H1 (cell line): ENCODE measurements at regions not wholly inside any gene's neighbourhood (a gene's known extent, or its start where the extent isn't known, plus 50 kb on each side); places are given as distances from the start of the nearest gene placed in this dataset.

ENCODE experiments used
- CTCF ChIA-PET: fragments of 300-600 bp; sonication (Branson Sonifier 250); formaldehyde crosslinking; loops from one replicate; lab custom pipeline; 2021; ENCODE audit not compliant: partially characterized antibody; lab: Charles Lee
- POLR2A ChIA-PET: fragments of 300-600 bp; sonication (Branson Sonifier 250); formaldehyde crosslinking; loops from one replicate; lab custom pipeline; 2021; ENCODE audit warnings: inconsistent platforms; ENCODE audit not compliant: partially characterized antibody; lab: Charles Lee
- DNase-seq, 2 experiments: peaks; one replicate each; pipeline versions ENCODE4 v3.0.0 to v3.0.0-alpha.2; 2010 to 2022; ENCODE audit warnings: low spot score in 2 of 2, low read depth in 1 of 2, mixed read lengths in 1 of 2
- FAIRE-seq: peaks from 2 replicates; lab custom pipeline; 2011; peaks lifted over from hg19 to GRCh38; lab: Jason Lieb, UNC
- H2AFZ ChIP-seq: 2 replicates; pipeline ENCODE4 v1.8.1; 2012; ENCODE audit warnings: low read length, inconsistent platforms
- H2AK5ac ChIP-seq: 2 replicates; pipeline ENCODE4 v1.6.1; 2013; ENCODE audit warnings: low read depth, low read length
- H2BK120ac ChIP-seq: replicated peaks from 2 replicates; pipeline ENCODE3; 2013; ENCODE audit warnings: low read depth, low read length, inconsistent platforms
- H2BK12ac ChIP-seq: 2 replicates; pipeline ENCODE4 v1.6.1; 2013; ENCODE audit warnings: low read depth, low read length
- H2BK15ac ChIP-seq: 2 replicates; pipeline ENCODE4 v1.6.1; 2013; ENCODE audit warnings: low read length
- H2BK20ac ChIP-seq: 2 replicates; pipeline ENCODE4 v1.6.1; 2013; ENCODE audit warnings: low read length
- H2BK5ac ChIP-seq: 2 replicates; pipeline ENCODE4 v1.6.1; 2013; ENCODE audit warnings: low read depth, low read length
- H3K14ac ChIP-seq: 2 replicates; pipeline ENCODE4 v1.6.1; 2013; ENCODE audit warnings: inconsistent platforms; ENCODE audit not compliant: insufficient read length
- H3K18ac ChIP-seq: 2 replicates; pipeline ENCODE4 v1.6.1; 2013; ENCODE audit warnings: low read length; ENCODE audit errors: extremely low read depth
- H3K23ac ChIP-seq: 2 replicates; pipeline ENCODE4 v1.6.1; 2013; ENCODE audit warnings: inconsistent platforms; ENCODE audit not compliant: insufficient read length
- H3K23me2 ChIP-seq: 2 replicates; pipeline ENCODE4 v1.6.1; 2013; ENCODE audit warnings: low read depth, low read length
- H3K27ac ChIP-seq: 2 replicates; pipeline ENCODE4 v1.6.1; 2011; ENCODE audit warnings: low read depth, low read length, inconsistent platforms
- H3K27me3 ChIP-seq, 4 experiments: replicated peaks in 1 of 4; 1 replicate in 1 of 4; 2 replicates in 3 of 4; pipeline versions ENCODE4 v1.6.1 to v1.8.1; 2011 to 2013; ENCODE audit warnings: low read length in 3 of 4, mild to moderate bottlenecking in 3 of 4, inconsistent platforms in 2 of 4, mixed read lengths in 2 of 4, moderate library complexity in 1 of 4; ENCODE audit not compliant: control insufficient read depth in 3 of 4, insufficient read depth in 3 of 4; ENCODE audit errors: extremely low read depth in 1 of 4
- H3K36me3 ChIP-seq, 4 experiments: 2 replicates each; pipeline versions ENCODE4 v1.6.1 to v1.8.1; 2011 to 2013; ENCODE audit warnings: mild to moderate bottlenecking in 4 of 4, low read length in 3 of 4, moderate library complexity in 2 of 4, control low read depth in 1 of 4, inconsistent platforms in 1 of 4; ENCODE audit not compliant: insufficient read depth in 4 of 4, control insufficient read depth in 2 of 4
- H3K4ac ChIP-seq: replicated peaks from 2 replicates; pipeline ENCODE3; 2013; ENCODE audit warnings: low read length, low read depth, mixed read lengths, inconsistent platforms; ENCODE audit not compliant: insufficient read length
- H3K4me1 ChIP-seq, 4 experiments: replicated peaks in 1 of 4; 1 replicate in 1 of 4; 2 replicates in 3 of 4; pipeline versions ENCODE4 v1.6.1 to v1.8.1; 2011 to 2013; ENCODE audit warnings: low read length in 3 of 4, inconsistent platforms in 2 of 4, mixed read lengths in 1 of 4; ENCODE audit not compliant: insufficient read depth in 4 of 4, control insufficient read depth in 3 of 4
- H3K4me2 ChIP-seq, 2 experiments: 2 replicates each; pipeline versions ENCODE4 v1.6.1 to v1.8.1; 2011 to 2013; ENCODE audit warnings: low read depth in 2 of 2, low read length in 2 of 2, control low read depth in 1 of 2, inconsistent platforms in 1 of 2, mild to moderate bottlenecking in 1 of 2; ENCODE audit not compliant: insufficient read depth in 1 of 2
- H3K4me3 ChIP-seq, 4 experiments: fragments of 200-600, 300-600 bp in 1 of 4; sonication (generic), shearing (Covaris generic), sonication (Bioruptor Twin) in 1 of 4; 2 replicates each; pipeline versions ENCODE4 v1.5.1 to v1.8.1; 2011 to 2016; ENCODE audit warnings: low read length in 4 of 4, low read depth in 3 of 4, control low read depth in 2 of 4, inconsistent platforms in 2 of 4, mild to moderate bottlenecking in 2 of 4, mixed read lengths in 1 of 4, moderate library complexity in 1 of 4; ENCODE audit not compliant: insufficient read depth in 2 of 4; ENCODE audit errors: extremely low read depth in 1 of 4
- H3K56ac ChIP-seq: replicated peaks from 2 replicates; pipeline ENCODE3; 2013; ENCODE audit warnings: low read depth, mild to moderate bottlenecking, mixed read lengths, low read length, inconsistent platforms; ENCODE audit not compliant: insufficient read length
- H3K79me1 ChIP-seq: 2 replicates; pipeline ENCODE4 v1.6.1; 2013; ENCODE audit warnings: low read depth, low read length, control low read depth
- H3K79me2 ChIP-seq, 2 experiments: 2 replicates each; pipeline versions ENCODE4 v1.6.1 to v1.8.1; 2012 to 2013; ENCODE audit warnings: low read length in 2 of 2, mild to moderate bottlenecking in 2 of 2, inconsistent platforms in 1 of 2; ENCODE audit not compliant: insufficient read depth in 2 of 2, control insufficient read depth in 1 of 2
- H3K9ac ChIP-seq, 4 experiments: replicated peaks in 1 of 4; 1 replicate in 1 of 4; 2 replicates in 3 of 4; pipeline versions ENCODE4 v1.6.1 to v1.8.1; 2011 to 2013; ENCODE audit warnings: low read depth in 3 of 4, low read length in 3 of 4, control low read depth in 2 of 4, mild to moderate bottlenecking in 2 of 4, moderate library complexity in 2 of 4, inconsistent platforms in 1 of 4; ENCODE audit errors: extremely low read depth in 1 of 4
- H3K9me3 ChIP-seq, 2 experiments: 2 replicates each; pipeline versions ENCODE4 v1.6.1 to v1.8.1; 2012 to 2013; ENCODE audit warnings: mild to moderate bottlenecking in 2 of 2, moderate library complexity in 2 of 2, control low read depth in 1 of 2, inconsistent platforms in 1 of 2, low read depth in 1 of 2, low read length in 1 of 2, mixed read lengths in 1 of 2; ENCODE audit not compliant: insufficient read depth in 2 of 2
- H4K20me1 ChIP-seq, 2 experiments: replicated peaks in 1 of 2; 2 replicates each; pipeline versions ENCODE3 to v1.8.1; 2011 to 2013; ENCODE audit warnings: inconsistent platforms in 2 of 2, low read length in 2 of 2, mild to moderate bottlenecking in 1 of 2; ENCODE audit not compliant: insufficient read depth in 2 of 2, control insufficient read depth in 1 of 2
- H4K5ac ChIP-seq: 2 replicates; pipeline ENCODE4 v1.6.1; 2013; ENCODE audit warnings: low read length, low read depth, mixed read lengths, inconsistent platforms; ENCODE audit not compliant: insufficient read length
- H4K8ac ChIP-seq: 2 replicates; pipeline ENCODE4 v1.8.0; 2013; ENCODE audit warnings: mild to moderate bottlenecking, moderate library complexity, low read length, inconsistent platforms; ENCODE audit not compliant: insufficient read depth; ENCODE audit errors: extremely low read depth
- H4K91ac ChIP-seq: replicated peaks from 2 replicates; pipeline ENCODE3; 2013; ENCODE audit warnings: low read length, mixed read lengths, inconsistent platforms; ENCODE audit not compliant: insufficient read length
- ATF2 ChIP-seq: IDR thresholded peaks from 2 replicates; pipeline ENCODE4 v1.6.1; 2012; ENCODE audit warnings: low read length, inconsistent platforms
- CBX5 ChIP-seq: fragments of 300-800, 300-1000 bp; sonication (generic); IDR thresholded peaks from 2 replicates; pipeline ENCODE4 v1.7.1; 2016; ENCODE audit warnings: antibody characterized with exemption, low read length, low read depth
- E2F6 ChIP-seq: IDR thresholded peaks from 2 replicates; pipeline ENCODE4 v1.6.1; 2012; ENCODE audit warnings: inconsistent platforms
- FOSL1 ChIP-seq: IDR thresholded peaks from 2 replicates; pipeline ENCODE4 v1.6.1; 2011; ENCODE audit warnings: mild to moderate bottlenecking, low read depth, low read length, moderate library complexity; ENCODE audit not compliant: insufficient read depth
- HDAC2 ChIP-seq, 2 experiments: fragments of 300-600 bp in 1 of 2; sonication (generic) in 1 of 2; IDR thresholded peaks; 2 replicates each; pipeline ENCODE4 v1.6.1; 2011 to 2012; ENCODE audit warnings: low read depth in 2 of 2, low read length in 2 of 2, mild to moderate bottlenecking in 2 of 2, moderate library complexity in 2 of 2, borderline replicate concordance in 1 of 2, inconsistent platforms in 1 of 2
- NANOG ChIP-seq: IDR thresholded peaks from 2 replicates; pipeline ENCODE4 v1.6.1; 2011; ENCODE audit warnings: low read length, low read depth, mild to moderate bottlenecking, inconsistent platforms; ENCODE audit not compliant: insufficient read depth, poor library complexity, severe bottlenecking
- NRF1 ChIP-seq: IDR thresholded peaks from 2 replicates; pipeline ENCODE4 v1.6.1; 2011; ENCODE audit warnings: mild to moderate bottlenecking, low read depth, low read length, improper control_type of control experiment
- RBBP5 ChIP-seq: IDR thresholded peaks from 2 replicates; pipeline ENCODE4 v1.7.1; 2012; ENCODE audit warnings: low read depth, mild to moderate bottlenecking, inconsistent platforms, low read length, moderate library complexity, borderline replicate concordance
- SIX5 ChIP-seq: IDR thresholded peaks from 2 replicates; pipeline ENCODE4 v1.6.1; 2011; ENCODE audit warnings: mild to moderate bottlenecking, low read depth, low read length
- SUZ12 ChIP-seq: fragments of 200-600 bp; sonication (generic); IDR thresholded peaks from 2 replicates; pipeline ENCODE4 v1.6.1; 2012; ENCODE audit warnings: mild to moderate bottlenecking, inconsistent platforms, low read length, moderate library complexity, mixed read lengths
- TCF12 ChIP-seq: IDR thresholded peaks from 2 replicates; pipeline ENCODE4 v1.6.1; 2011; ENCODE audit warnings: low read depth, mild to moderate bottlenecking, low read length
- YY1 ChIP-seq: IDR thresholded peaks from 2 replicates; pipeline ENCODE4 v1.6.1; 2011; ENCODE audit warnings: low read depth, mild to moderate bottlenecking, low read length
- WGBS, 2 experiments: shearing (Covaris generic) in 1 of 2; methylation state at CpG; one replicate each; pipeline versions ENCODE4 v1.1.6 to v1.1.7; 2013 to 2015; ENCODE audit warnings: low lambda C conversion rate in 2 of 2, mixed read lengths in 2 of 2, inconsistent platforms in 1 of 2, low coverage in 1 of 2, missing lambda C conversion rate in 1 of 2; ENCODE audit not compliant: insufficient replicate concordance in 2 of 2, insufficient coverage in 1 of 2, insufficient read length in 1 of 2; ENCODE audit errors: extremely low coverage in 1 of 2, missing lambda C conversion rate in 1 of 2; 5-methylcytosine and 5-hydroxymethylcytosine counted together

GRCh38 chr19:28905996-28906395 is 307.0 kb downstream of the UQCRFS1 start:
- no peak overlapping the region for H3K18ac ChIP-seq
- no peak overlapping the region for H4K5ac ChIP-seq
- H3K4me3 ChIP-seq: no peak overlapping the region
- H2BK12ac ChIP-seq: no peak overlapping the region
- 89% methylated on average over 9 of the region's 9 CpGs; no CpG with 5 or more reads in 1 of the 2 experiments for WGBS, 2 experiments
- no peaks in the 10 kb centered on the region for H4K20me1 ChIP-seq
- no peak overlapping the region for H4K91ac ChIP-seq
- H3K36me3 ChIP-seq: no peaks in the 10 kb centered on the region
- H2BK15ac ChIP-seq: no peak overlapping the region
- no peaks in the 10 kb centered on the region for H3K4me1 ChIP-seq
- H3K23me2 ChIP-seq: no peaks in the 10 kb centered on the region
- no peak overlapping the region for H3K9ac ChIP-seq
- ChIA-PET CTCF (interaction anchor here (1.2 kb wide), 1 partner anchor 11 kb away, joined by 5 read pairs; no protein-coding TSS in a partner anchor), POLR2A (interaction anchor here (0.6 kb wide), 1 partner anchor 12 kb away, joined by 3 read pairs; no protein-coding TSS in a partner anchor)
- H3K79me1 ChIP-seq: no peaks in the 10 kb centered on the region
- FAIRE-seq (no peak), DNase-seq (no peak)
- no peak overlapping the region for H2BK120ac ChIP-seq
- H3K23ac ChIP-seq: no peak overlapping the region
- no peak overlapping the region for H3K14ac ChIP-seq
- no peak overlapping the region for H3K27ac ChIP-seq
- no peaks in the 10 kb centered on the region for H3K9me3 ChIP-seq
- H2AK5ac ChIP-seq: no peak overlapping the region
- H2AFZ ChIP-seq: no peak overlapping the region
- H3K27me3 ChIP-seq: no peaks in the 10 kb centered on the region; a peak in 1 of 7 replicates
- H2BK5ac ChIP-seq: no peak overlapping the region
- no peak overlapping the region for H3K4ac ChIP-seq
- no peaks in the 10 kb centered on the region for H3K79me2 ChIP-seq
- H2BK20ac ChIP-seq: no peak overlapping the region
- H3K4me2 ChIP-seq: no peak overlapping the region
- H4K8ac ChIP-seq: no peak overlapping the region
- no peak overlapping the region for H3K56ac ChIP-seq
- no peak for TF ChIP-seq HDAC2 (IDR thresholded peaks at IDR 0.05; ENCODE audit: borderline replicate concordance in 1 of 2, low read depth in 2 of 2, low read length in 2 of 2)
- no peak for TF ChIP-seq E2F6
- TF ChIP-seq TCF12: no peak
- TF ChIP-seq RBBP5: no peak
- TF ChIP-seq SUZ12: no peak
- TF ChIP-seq YY1: no peak
- no peak for TF ChIP-seq NRF1
- no peak for TF ChIP-seq CBX5
- no peak for TF ChIP-seq ATF2
- no peak for TF ChIP-seq SIX5
- TF ChIP-seq NANOG: no peak
- no peak for TF ChIP-seq FOSL1
